Left hindlimb (tissue), 1 donor: ENCODE measurements at regions not wholly inside any gene's neighbourhood (a gene's known extent, or its start where the extent isn't known, plus 50 kb on each side); places are given as distances from the start of the nearest gene placed in this dataset.
A peak's percentile ranks its signal among the peaks of the same experiment; 100 is the strongest.
"Not testable (repeated sequence)": the region's sequence is repeated elsewhere in the genome, so short reads cannot be mapped to it uniquely, and the experiment has no call there.

Experiments
- DNase-seq: peaks from one replicate; pipeline ENCODE4 v3.0.0-alpha.2; 2018

DNA sequence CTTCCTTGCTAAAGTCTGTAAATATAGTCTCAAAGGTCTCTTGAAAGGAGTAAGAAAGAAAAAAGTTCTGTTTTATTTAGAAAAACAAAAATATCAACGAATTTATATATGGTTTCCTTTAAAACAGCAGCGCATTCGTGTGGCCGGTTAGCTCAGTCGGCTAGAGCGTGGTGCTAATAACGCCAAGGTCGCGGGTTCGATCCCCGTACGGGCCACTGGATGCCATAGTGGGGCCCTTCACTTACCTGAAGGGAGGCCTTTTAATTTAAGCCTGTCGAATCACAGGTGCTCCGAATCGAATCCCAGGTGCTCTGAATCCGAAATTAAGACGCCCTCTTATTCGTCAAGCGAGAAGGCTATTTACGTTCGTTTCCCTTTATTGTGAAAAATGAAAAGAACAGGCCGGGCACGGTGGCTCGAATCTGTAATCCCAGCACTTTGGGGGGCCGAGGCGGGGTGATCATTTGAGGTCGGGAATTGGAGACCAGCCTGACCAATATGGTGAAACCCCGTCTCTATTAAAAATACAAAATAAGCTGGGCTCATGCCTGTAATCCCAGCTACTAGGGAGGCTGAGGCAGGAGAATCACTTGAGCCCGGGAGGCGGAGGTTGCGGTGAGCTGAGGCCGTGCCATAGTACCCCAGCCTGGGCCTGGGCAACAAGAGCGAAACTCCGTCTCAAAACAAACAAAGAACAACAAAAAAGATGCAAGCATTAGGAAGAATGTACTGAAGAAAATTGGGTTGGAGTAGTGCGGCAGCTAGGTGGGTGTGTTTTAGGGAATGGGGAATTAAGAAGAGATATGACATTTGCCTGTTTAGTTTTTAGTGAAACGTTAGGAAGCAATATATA lies 195.8 kb upstream of the ZNF184 start:
- DNase-seq, result peak; percentile 63

DNA sequence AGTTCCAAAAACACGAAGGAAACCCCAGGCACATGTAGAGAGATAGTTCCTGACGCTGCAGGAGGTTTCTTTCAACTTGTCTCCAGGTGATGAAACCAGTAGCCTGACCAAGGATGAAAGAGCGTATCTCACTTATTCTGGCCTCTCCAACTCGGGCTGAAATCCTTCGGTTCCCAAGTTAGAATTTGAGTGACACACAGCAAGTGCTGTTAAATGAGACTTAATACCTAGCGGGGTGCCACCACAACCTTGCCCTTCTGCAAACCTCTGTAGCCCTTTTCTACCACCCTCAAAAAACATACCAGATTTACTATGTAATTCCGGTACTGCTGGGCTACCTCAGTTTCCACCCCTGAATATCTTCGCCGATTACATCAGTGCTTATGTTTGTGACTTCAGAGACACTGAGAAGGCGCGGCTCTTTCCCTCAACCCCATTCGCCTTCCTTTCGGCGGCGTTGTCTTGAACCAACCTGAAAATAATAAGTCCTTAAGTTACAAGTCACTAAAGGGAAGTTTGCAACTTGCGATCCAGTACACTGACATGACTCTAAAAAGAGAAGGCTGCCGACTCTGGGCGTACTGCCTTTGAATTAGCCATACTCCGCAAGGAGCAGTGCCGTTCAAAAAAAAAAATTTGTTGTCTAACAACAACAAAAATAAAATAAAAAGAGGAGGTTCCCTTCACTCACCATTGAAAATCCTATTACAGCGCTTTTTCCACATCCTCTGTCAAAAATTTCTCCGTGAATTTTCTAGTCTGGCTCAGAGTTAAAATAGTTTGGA lies 194.9 kb upstream of the ZNF184 start:
- no peak for DNase-seq

DNA sequence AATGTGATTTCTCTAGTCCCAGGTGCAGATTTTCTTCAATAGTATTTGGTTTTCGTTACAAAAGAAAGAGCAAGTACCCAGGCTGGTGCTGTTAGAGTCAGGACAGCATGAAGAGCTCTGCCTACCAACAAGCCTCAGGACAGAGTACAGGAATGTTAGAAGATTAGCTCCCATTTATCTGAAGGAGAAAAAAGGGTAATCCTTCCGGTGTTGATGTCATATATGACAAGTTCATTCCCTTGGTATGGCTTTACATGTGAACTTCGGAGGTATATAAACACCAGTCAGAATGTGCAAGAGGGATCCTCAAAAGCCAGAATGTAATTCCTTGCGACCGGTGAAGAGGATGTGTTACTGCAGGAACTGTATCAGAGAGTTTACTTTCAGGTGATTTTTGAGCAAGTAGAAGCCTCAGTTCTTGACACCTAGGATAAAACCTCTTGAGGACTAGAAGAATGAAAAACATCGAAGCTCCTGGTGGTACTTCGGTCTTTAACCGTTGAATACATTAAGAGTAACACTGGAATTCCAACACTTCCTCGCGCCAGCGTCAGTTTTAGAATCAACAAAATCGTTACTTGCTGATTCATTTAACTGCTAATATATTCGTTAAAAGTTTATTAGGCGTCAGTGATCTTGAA lies 194.2 kb upstream of the ZNF184 start:
- DNase-seq, result no peak

DNA sequence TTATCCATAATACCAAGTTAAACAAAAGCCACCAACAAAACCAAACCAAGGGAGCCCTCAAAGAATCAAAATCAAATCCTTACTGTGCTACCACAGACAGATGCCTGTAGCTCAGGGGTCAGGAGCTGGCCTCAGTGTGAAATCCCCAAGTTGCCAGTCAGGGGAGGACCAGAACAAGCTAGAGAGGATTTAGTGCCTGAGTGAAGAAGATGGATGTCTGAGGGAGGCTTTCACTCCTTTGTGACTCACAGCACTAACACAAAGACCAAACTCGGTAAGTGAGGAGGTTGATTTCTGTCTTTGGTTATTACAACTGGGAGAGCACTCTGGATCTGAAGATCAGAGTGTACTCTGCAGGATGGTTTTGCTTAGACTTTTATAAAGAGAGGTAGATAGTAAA lies 189.9 kb upstream of the ZNF184 start:
- no peak for DNase-seq

GRCh38 chr6:27662212-27662611 lies 189.3 kb upstream of the ZNF184 start:
- not testable (repeated sequence) for DNase-seq

- not testable (repeated sequence) for DNase-seq
These were observed 180.4 kb upstream of the ZNF184 start for GRCh38 chr6:27653143-27653825.

DNA sequence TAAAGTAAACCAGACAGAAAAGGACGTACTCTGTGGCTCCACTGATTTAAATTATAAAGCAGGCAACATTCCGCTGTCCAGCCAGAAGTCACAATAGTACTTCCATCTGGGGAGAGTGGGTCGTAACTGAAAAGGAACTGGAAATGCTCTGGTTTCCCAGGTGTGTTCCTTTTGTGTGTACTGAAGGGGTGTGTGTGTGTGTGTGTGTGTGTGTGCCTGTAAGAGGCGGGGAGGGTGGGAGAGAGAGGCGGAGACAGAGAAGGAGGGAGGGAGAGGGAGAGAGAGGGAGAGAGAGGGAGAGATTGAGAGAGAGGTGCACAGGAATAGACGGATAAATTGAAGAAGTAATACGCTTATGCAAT lies 178.4 kb upstream of the ZNF184 start:
- DNase-seq, result no peak

- peak; percentile 29 for DNase-seq
These were observed 177.9 kb upstream of the ZNF184 start for GRCh38 chr6:27650620-27651370.

- DNase-seq, result no peak
These were observed 171.6 kb upstream of the ZNF184 start for GRCh38 chr6:27644528-27644927.

DNA sequence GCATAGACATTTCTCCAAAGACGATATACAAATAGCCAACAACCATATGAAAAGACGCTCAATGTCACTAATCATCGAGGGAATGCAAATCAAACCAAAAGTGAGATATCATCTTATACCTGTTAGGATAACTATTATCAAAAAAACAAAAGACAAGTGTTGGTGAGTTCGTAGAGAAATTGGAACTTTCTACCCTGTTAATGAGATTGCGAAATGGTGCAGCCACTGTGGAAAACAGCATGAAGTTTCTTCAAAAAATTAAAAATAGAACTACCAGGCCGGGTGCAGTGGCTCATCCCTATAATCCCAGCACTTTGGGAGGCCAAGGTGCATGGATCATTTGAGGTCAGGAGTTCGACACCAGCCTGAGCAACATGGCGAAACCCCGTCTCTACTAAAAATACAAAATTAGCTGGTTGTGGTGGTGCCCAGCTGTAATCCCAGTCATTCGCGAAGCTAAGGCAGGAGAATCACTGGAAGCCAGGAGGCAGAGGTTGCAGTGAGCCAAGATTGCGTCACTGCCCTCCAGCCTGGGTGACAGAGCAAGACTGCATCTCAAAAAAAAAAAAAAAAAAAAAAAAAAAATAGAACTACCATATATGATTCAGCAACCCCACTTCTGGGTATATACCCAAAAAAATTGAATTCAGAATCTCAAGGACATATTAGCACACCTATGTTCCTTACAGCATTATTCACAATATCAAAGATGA lies 170.0 kb upstream of the ZNF184 start:
- DNase-seq, result no peak

- not testable (repeated sequence) for DNase-seq
These were observed 163.0 kb upstream of the ZNF184 start for GRCh38 chr6:27635886-27636285.

GRCh38 chr6:27633221-27633688 lies 160.3 kb upstream of the ZNF184 start:
- not testable (repeated sequence) for DNase-seq

DNA sequence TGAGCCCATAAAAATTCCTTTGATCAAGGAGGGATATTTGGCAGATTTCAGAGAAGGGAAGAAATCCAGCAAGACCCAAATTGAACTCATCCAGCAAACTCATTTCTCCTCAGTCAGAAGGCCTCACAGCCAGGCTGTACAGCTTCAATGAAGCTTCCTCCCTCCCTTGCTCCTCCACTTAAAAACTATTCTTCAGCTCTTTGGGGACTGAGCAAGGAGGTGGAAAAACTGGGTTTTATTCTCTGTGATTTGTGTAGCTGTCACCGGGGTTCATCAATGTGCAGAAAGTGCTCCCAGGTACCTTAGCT lies 158.7 kb upstream of the ZNF184 start:
- no peak for DNase-seq

- peak; percentile 53 for DNase-seq
These were observed 158.1 kb upstream of the ZNF184 start for GRCh38 chr6:27630727-27631608.

DNA sequence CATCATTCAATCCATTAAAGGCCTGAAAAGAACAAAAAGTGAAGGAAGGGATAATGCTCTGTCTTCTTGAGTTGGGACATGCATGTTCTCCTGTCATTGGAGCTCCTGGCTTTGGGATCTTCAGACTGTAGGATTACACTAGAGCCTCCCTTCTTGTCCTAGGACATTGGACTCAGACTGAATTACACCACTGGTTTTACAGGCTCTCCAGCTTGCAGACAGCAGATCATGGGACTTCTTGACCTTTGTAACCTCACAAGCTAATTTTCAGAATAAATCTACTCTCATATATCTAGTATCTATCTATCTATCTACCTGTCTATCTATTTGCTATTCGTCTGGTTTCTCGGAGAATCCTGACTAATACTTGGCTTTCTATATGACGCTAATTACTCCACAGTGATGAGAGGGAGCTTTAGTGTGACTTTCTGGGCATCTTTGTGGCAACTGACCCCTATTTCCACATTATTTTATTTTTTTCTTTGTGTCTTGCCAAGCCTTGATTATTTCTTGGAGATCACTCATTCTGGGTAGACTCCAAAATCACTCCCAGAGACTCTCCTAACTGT lies 151.9 kb upstream of the ZNF184 start:
- no peak for DNase-seq

- DNase-seq, result no peak
These were observed 150.2 kb upstream of the ZNF184 start for GRCh38 chr6:27623103-27623502.

DNA sequence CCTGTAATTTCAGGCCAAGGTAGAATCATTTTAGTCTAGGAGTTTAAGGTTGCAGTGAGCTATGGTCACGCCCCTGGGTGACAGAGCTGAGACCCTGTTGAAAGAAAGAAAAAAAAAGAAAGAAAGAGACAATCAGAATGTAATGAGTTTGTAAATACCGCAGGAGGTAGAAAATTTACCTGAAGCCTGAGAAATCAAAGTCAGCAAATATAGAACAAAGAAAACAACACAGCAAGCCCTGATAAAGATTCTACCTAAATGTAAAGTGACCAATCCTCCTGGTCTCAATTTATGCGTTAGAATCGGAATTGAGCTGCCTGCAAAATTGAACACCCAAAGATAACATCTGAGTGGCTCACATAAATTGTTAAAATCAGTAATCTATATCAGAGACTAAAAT lies 146.5 kb upstream of the ZNF184 start:
- DNase-seq, result no peak

- DNase-seq, result peak; percentile 38
These were observed 145.1 kb upstream of the ZNF184 start for GRCh38 chr6:27617700-27618689.
